DOHH2 (cell line): ENCODE measurements at regions not wholly inside any gene's neighbourhood (a gene's known extent, or its start where the extent isn't known, plus 50 kb on each side); places are given as distances from the start of the nearest gene placed in this dataset.

Experiments used
- EZH2phosphoT487 ChIP-seq: fragments of 200-600 bp; sonication (generic); IDR thresholded peaks from 2 replicates; pipeline ENCODE4 v1.6.1; 2017; ENCODE audit warnings: borderline replicate concordance, mild to moderate bottlenecking, antibody characterized with exemption, low read length, moderate library complexity, mixed read lengths
- TF ChIP-seq, protein P1 (sequence below): fragments of 200-600 bp; sonication (generic); IDR thresholded peaks from one replicate; pipeline ENCODE4 v1.5.1; 2014; ENCODE audit warnings: antibody characterized with exemption, mild to moderate bottlenecking, low read depth, low read length; ENCODE audit not compliant: poor library complexity, severe bottlenecking

DNA sequence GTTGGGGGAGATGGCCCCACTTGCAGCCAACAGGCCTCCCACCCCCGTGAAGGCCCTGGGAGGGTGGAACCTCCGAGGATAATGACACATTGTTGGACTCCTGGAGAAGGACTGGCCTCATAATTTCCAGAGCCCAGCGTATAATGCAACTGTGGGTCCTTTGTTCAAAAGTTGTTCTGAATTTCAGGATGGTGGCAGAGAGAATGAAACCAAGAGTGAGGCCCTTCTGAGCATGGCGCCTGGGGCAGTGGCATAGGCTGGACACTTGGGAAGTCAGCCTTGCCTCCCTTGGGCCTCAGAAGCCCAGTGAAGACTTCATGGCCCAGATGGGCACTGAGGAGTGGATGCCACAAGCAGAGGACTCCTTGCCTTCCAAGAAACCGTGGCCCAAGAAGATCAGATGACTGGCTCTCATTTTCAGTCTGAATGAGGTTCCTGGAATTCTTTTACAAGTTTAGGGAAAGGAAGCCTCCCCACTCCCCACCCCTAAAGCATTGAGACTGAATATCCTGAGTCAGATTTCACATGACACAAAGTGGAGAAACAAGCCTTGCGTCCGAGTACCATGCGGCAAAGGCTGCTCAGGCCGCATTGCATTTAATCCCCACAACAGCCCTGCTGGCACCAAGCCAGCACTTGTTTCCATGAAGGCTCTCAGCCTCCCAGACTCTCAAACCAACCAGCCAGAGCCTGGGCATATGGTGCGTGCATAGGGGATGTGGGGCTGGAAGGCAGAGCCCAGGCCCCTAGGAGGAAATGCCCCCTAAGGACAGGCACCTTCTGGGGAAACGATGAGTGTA lies 96.7 kb upstream of the SMIM23 start:
- TF ChIP-seq, protein P1, sequence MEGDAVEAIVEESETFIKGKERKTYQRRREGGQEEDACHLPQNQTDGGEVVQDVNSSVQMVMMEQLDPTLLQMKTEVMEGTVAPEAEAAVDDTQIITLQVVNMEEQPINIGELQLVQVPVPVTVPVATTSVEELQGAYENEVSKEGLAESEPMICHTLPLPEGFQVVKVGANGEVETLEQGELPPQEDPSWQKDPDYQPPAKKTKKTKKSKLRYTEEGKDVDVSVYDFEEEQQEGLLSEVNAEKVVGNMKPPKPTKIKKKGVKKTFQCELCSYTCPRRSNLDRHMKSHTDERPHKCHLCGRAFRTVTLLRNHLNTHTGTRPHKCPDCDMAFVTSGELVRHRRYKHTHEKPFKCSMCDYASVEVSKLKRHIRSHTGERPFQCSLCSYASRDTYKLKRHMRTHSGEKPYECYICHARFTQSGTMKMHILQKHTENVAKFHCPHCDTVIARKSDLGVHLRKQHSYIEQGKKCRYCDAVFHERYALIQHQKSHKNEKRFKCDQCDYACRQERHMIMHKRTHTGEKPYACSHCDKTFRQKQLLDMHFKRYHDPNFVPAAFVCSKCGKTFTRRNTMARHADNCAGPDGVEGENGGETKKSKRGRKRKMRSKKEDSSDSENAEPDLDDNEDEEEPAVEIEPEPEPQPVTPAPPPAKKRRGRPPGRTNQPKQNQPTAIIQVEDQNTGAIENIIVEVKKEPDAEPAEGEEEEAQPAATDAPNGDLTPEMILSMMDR = no peak
- no peak for TF ChIP-seq EZH2phosphoT487
